Transverse colon (tissue), 4 donors: ENCODE measurements at regions not wholly inside any gene's neighbourhood (a gene's known extent, or its start where the extent isn't known, plus 50 kb on each side); places are given as distances from the start of the nearest gene placed in this dataset.

Experiments
- DNase-seq: peaks from one replicate; pipeline ENCODE4 v3.0.0-alpha.2; 2019
- H3K27ac ChIP-seq, 4 donors: fragments of 200-600 bp; sonication (generic); 2 replicates each; pipeline ENCODE4 v1.5.1; 2016 to 2018; ENCODE audit warnings: inconsistent platforms in 4 of 4
- H3K27me3 ChIP-seq: fragments of 200-600 bp; sonication (generic); 2 replicates; pipeline ENCODE4 v1.5.1; 2017; ENCODE audit warnings: inconsistent platforms
- H3K36me3 ChIP-seq, 4 donors: fragments of 200-600 bp; sonication (generic); 2 replicates each; pipeline ENCODE4 v1.5.1; 2017 to 2019; ENCODE audit warnings: inconsistent platforms in 4 of 4
- H3K4me1 ChIP-seq, 4 donors: fragments of 200-600 bp; sonication (generic); 2 replicates each; pipeline ENCODE4 v1.5.1; 2017 to 2020; ENCODE audit warnings: inconsistent platforms in 4 of 4
- H3K4me3 ChIP-seq, 4 donors: fragments of 200-600 bp; sonication (generic); 1 replicate in 1 of 4; 2 replicates in 3 of 4; pipeline versions ENCODE4 v1.5.1 to v1.6.1; 2017 to 2019; ENCODE audit warnings: inconsistent platforms in 4 of 4
- H3K9me3 ChIP-seq, 2 donors: fragments of 200-600 bp; sonication (generic); 2 replicates each; pipeline ENCODE4 v1.5.1; 2017 to 2019; ENCODE audit warnings: inconsistent platforms in 2 of 2
- EP300 ChIP-seq: sonication (generic); formaldehyde crosslinking; IDR thresholded peaks from one replicate; pipeline ENCODE4 v1.6.1; 2017; ENCODE audit warnings: antibody characterized with exemption, low read depth
- POLR2A ChIP-seq: fragments of 450-650 bp; IDR thresholded peaks from one replicate; pipeline ENCODE4 v1.6.1; 2016; ENCODE audit warnings: antibody characterized with exemption, mild to moderate bottlenecking, moderate library complexity
- POLR2AphosphoS5 ChIP-seq, 3 donors: sonication (generic); formaldehyde crosslinking; IDR thresholded peaks; one replicate each; pipeline ENCODE4 v1.6.1; 2016; ENCODE audit warnings: antibody characterized with exemption in 3 of 3
- WGBS, 2 donors: methylation state at CpG; one replicate each; pipeline ENCODE4 v1.1.5; 2018; ENCODE audit warnings: low coverage in 1 of 2; 5-methylcytosine and 5-hydroxymethylcytosine counted together
- in situ Hi-C, 4 donors: fragments of 200-750 bp; cut with MboI; loops; one replicate each; pipeline versions ENCODE4 v1.15.0 to v1.15.1; 2017; ENCODE audit warnings: low sequenced_read_pairs in 3 of 4, low pct_ligation_motif_present in 1 of 4, low pct_unique_long_range_greater_than_20kb in 1 of 4
- intact Hi-C: fragments of 100-400 bp; cut with DNase I; formaldehyde crosslinking; loops from one replicate; pipeline ENCODE4 v1.15.1; 2023; ENCODE audit warnings: low total_unique reads
- TF ChIP-seq, protein P1 (sequence below), 5 experiments: fragments of 200-600 bp in 3 of 5; fragments of 450-650 bp in 2 of 5; sonication (generic) in 3 of 5; IDR thresholded peaks; 1 replicate in 2 of 5; 2 replicates in 3 of 5; pipeline ENCODE4 v1.5.1; 2016 to 2017; ENCODE audit warnings: antibody characterized with exemption in 5 of 5, inconsistent platforms in 3 of 5, mild to moderate bottlenecking in 2 of 5, moderate library complexity in 1 of 5

DNA sequence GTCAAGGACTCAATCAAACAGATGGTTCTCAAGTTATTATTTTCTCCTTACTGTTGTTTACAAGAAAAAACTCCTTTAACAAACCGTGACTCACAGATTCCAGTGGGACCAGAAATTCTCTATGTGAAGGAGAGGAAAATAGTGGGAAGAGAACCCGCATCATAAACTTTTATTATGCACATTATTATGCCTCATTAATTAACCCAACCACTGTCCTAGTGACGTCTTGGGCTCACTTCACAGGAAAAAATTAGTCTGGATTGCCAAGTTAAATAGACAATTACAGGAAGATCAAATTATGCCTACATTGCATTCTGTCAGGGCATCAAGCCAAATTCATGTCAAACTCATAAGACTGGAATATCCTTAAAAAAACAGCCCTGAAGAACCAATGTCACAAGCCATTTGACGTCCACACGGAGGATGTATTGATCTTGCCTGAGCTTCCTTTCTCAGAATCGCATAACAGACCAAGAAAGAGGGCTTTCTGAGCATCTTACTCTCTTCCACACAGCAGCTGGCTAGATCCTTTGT is 347.8 kb downstream of the DUSP10 start:
- Histone ChIP-seq H3K4me3 (no peak overlapping the region), H3K27ac (no peak overlapping the region), H3K36me3 (no peaks in the 10 kb centered on the region), H3K9me3 (peaks cover 0 to 2% of the 10 kb centered on the region in 2 donors), H3K4me1 (no peaks in the 10 kb centered on the region), H3K27me3 (no peaks in the 10 kb centered on the region)
- TF ChIP-seq EP300, result no peak
- TF ChIP-seq POLR2A, result no peak
- TF ChIP-seq, protein P1, sequence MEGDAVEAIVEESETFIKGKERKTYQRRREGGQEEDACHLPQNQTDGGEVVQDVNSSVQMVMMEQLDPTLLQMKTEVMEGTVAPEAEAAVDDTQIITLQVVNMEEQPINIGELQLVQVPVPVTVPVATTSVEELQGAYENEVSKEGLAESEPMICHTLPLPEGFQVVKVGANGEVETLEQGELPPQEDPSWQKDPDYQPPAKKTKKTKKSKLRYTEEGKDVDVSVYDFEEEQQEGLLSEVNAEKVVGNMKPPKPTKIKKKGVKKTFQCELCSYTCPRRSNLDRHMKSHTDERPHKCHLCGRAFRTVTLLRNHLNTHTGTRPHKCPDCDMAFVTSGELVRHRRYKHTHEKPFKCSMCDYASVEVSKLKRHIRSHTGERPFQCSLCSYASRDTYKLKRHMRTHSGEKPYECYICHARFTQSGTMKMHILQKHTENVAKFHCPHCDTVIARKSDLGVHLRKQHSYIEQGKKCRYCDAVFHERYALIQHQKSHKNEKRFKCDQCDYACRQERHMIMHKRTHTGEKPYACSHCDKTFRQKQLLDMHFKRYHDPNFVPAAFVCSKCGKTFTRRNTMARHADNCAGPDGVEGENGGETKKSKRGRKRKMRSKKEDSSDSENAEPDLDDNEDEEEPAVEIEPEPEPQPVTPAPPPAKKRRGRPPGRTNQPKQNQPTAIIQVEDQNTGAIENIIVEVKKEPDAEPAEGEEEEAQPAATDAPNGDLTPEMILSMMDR (IDR thresholded peaks at IDR 0.05), result no peak
- TF ChIP-seq POLR2AphosphoS5 (IDR thresholded peaks at IDR 0.05), result no peak
- 48 to 51% methylated on average over 3 to 6 of the region's 6 CpGs for WGBS, 2 donors
- no peak for DNase-seq
- intact Hi-C loops (no loop called here), in situ Hi-C loops (no loop called here)

DNA sequence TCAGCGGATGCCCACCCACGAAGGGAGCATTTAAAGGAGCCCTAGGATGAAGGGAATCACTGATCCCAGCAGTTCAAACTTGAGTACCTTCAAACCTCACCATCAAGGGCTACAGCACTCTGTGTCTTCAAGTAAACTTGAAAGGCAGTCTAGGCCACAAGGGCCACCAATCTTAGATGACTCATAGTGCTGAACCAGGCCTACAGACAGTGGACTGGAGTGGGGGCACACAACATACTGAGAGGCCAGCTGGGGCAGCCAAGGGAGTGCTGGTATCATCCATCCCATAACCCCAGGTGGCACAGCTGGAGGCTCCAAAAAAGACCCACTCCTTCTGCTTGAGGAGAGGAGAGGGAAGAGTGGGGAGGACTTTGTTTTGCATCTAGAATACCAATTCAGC is 345.4 kb downstream of the DUSP10 start:
- TF ChIP-seq, protein P1 (IDR thresholded peaks at IDR 0.05), result no peak
- TF ChIP-seq POLR2A (no peak), POLR2AphosphoS5 (IDR thresholded peaks at IDR 0.05) (no peak), EP300 (no peak)
- in situ Hi-C loops (no loop called here), intact Hi-C loops (no loop called here)
- H3K4me3 ChIP-seq, result no peak overlapping the region
- DNase-seq, result no peak
- H3K4me1 ChIP-seq, result no peaks in the 10 kb centered on the region
- no peaks in the 10 kb centered on the region for H3K36me3 ChIP-seq
- H3K9me3 ChIP-seq, result peaks cover 0 to 2% of the 10 kb centered on the region in 2 donors
- H3K27ac ChIP-seq, result no peak overlapping the region
- 88% methylated on average over 2 of the region's 2 CpGs; no CpG with 5 or more reads in 1 of the 2 donors for WGBS, 2 donors
- no peaks in the 10 kb centered on the region for H3K27me3 ChIP-seq

- WGBS, 2 donors, result 73 to 100% methylated on average over 1 to 2 of the region's 2 CpGs
- TF ChIP-seq POLR2A (no peak), POLR2AphosphoS5 (IDR thresholded peaks at IDR 0.05) (no peak), EP300 (no peak)
- TF ChIP-seq, protein P1 (IDR thresholded peaks at IDR 0.05), result no peak
- H3K4me1 ChIP-seq, result no peaks in the 10 kb centered on the region
- in situ Hi-C loops, result no loop called here
- H3K36me3 ChIP-seq, result no peaks in the 10 kb centered on the region
- peaks cover 0 to 2% of the 10 kb centered on the region in 2 donors for H3K9me3 ChIP-seq
- H3K27ac ChIP-seq, result no peak overlapping the region
- H3K4me3 ChIP-seq, result no peak overlapping the region
- intact Hi-C loops, result no loop called here
- H3K27me3 ChIP-seq, result no peaks in the 10 kb centered on the region
- no peak for DNase-seq
Observed at GRCh38 chr1:221397141-221397540, 344.7 kb downstream of the DUSP10 start.

DNA sequence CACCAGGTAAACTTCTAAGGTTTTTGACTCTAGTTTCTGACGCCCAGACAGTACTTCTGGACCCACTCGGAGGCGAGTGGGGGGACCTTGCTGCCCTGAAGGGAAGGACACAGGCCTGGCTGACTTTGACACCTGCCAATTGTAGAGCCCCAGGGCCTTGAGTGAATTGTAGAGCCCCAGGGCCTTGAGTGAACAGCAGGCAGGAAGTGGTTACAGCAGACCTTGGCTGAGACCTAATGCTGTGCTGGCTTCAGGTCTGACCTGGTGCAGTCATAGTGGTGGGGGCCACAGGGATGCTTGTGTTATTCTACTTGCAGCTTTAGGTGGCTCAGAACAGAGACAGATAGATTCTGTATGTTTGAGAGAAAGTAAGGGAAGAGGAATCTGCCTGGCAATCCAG is 344.3 kb downstream of the DUSP10 start:
- WGBS, 2 donors, result 74% methylated on average over 3 of the region's 3 CpGs; no CpG with 5 or more reads in 1 of the 2 donors
- intact Hi-C loops (no loop called here), in situ Hi-C loops (no loop called here)
- DNase-seq, result no peak
- Histone ChIP-seq H3K9me3 (peaks cover 0 to 2% of the 10 kb centered on the region in 2 donors), H3K4me1 (no peaks in the 10 kb centered on the region), H3K4me3 (no peak overlapping the region), H3K27me3 (no peaks in the 10 kb centered on the region), H3K36me3 (no peaks in the 10 kb centered on the region), H3K27ac (no peak overlapping the region)
- TF ChIP-seq POLR2AphosphoS5 (IDR thresholded peaks at IDR 0.05) (no peak), EP300 (no peak), POLR2A (no peak)
- TF ChIP-seq, protein P1 (IDR thresholded peaks at IDR 0.05), result no peak
